ENCODE measurements at regions not wholly inside any gene's neighbourhood (a gene's known extent, or its start where the extent isn't known, plus 50 kb on each side); places are given as distances from the start of the nearest gene placed in this dataset.

- TF ChIP-seq CTCF (IDR thresholded peaks at IDR 0.05), result no peak
These were observed 199.5 kb upstream of the PMFBP1 start for GRCh38 chr16:72371307-72372086.

GRCh38 chr16:72369274-72369673, 197.3 kb upstream of the PMFBP1 start:
- no peak for TF ChIP-seq CTCF (IDR thresholded peaks at IDR 0.05)

GRCh38 chr16:72367851-72368250, 195.9 kb upstream of the PMFBP1 start:
- TF ChIP-seq CTCF (IDR thresholded peaks at IDR 0.05), result no peak

- no peak for TF ChIP-seq CTCF (IDR thresholded peaks at IDR 0.05)
These were observed 191.0 kb upstream of the PMFBP1 start for GRCh38 chr16:72362973-72363372.

- no peak for TF ChIP-seq CTCF (IDR thresholded peaks at IDR 0.05)
These were observed 190.5 kb upstream of the PMFBP1 start for GRCh38 chr16:72362476-72362875.

GRCh38 chr16:72357910-72358309, 186.0 kb upstream of the PMFBP1 start:
- no peak for TF ChIP-seq CTCF (IDR thresholded peaks at IDR 0.05)

GRCh38 chr16:72355561-72355960, 183.6 kb upstream of the PMFBP1 start:
- no peak for TF ChIP-seq CTCF (IDR thresholded peaks at IDR 0.05)

- no peak for TF ChIP-seq CTCF (IDR thresholded peaks at IDR 0.05)
These were observed 177.8 kb upstream of the PMFBP1 start for GRCh38 chr16:72349719-72350118.
